Right lobe of liver (tissue), 4 donors: ENCODE measurements at regions not wholly inside any gene's neighbourhood (a gene's known extent, or its start where the extent isn't known, plus 50 kb on each side); places are given as distances from the start of the nearest gene placed in this dataset.

Experiments used
- CTCF ChIP-seq, 4 donors: fragments of 200-600 bp in 3 of 4; fragments of 450-650 bp in 1 of 4; IDR thresholded peaks; one replicate each; pipeline versions ENCODE4 v1.5.1 to v1.8.0; 2016 to 2022; ENCODE audit warnings: antibody characterized with exemption in 4 of 4, mild to moderate bottlenecking in 2 of 4
- POLR2A ChIP-seq: fragments of 450-650 bp; IDR thresholded peaks from one replicate; pipeline ENCODE4 v1.6.1; 2017; ENCODE audit warnings: antibody characterized with exemption, mild to moderate bottlenecking
- donor health status: DM: no; HTN: no; CAD: no.
- donor health status: DM: no; HTN: no; CAD: no.
- donor health status: DM: no; HTN: yes; CAD: no.

DNA sequence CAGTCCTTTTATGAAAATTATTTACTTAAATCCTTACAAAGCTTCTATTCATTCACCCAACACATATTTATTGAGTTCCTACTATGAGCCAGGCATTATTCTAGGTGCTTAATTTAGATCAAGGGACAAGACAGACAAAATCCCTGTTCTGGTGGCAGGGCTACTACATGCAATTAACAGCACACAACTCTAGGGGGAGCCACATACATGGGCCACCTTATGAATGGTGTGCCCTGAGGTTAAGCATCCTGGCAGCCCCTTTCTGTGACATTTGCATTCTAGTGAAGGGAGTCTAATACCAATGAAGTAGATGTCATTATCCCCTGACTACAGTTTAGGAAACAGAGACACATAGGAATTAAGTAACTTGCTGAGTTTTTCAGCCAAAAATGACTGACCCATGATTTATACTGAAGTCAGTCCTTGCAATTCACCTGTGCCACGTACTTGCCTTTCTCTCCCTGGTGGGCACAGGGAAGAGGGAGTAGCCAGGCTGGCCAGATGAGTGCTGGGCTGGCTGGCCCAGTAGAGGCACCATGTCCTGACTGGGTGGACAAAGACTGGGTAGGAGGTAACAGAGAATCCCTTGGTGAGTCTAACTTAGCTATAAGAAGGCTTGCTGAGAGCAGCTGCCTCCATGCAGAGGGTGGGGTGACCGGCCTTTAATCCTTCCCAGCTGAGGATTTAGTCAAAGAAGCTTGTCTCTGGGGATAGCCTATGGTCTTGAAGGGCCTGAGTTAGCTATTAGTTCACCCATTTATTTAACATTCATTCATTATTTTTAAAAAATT lies 52.0 kb upstream of the ELF5 start:
- TF ChIP-seq POLR2A (no peak), CTCF (IDR thresholded peaks at IDR 0.05) (peak in 2 of 4 donors; percentile 15 to 21)
